Amniotic stem cell (primary cell): ENCODE measurements at regions not wholly inside any gene's neighbourhood (a gene's known extent, or its start where the extent isn't known, plus 50 kb on each side); places are given as distances from the start of the nearest gene placed in this dataset.

Experiments used
- DNase-seq: peaks from one replicate; lab custom pipeline; 2025; lab: John Stamatoyannopoulos, UW

DNA sequence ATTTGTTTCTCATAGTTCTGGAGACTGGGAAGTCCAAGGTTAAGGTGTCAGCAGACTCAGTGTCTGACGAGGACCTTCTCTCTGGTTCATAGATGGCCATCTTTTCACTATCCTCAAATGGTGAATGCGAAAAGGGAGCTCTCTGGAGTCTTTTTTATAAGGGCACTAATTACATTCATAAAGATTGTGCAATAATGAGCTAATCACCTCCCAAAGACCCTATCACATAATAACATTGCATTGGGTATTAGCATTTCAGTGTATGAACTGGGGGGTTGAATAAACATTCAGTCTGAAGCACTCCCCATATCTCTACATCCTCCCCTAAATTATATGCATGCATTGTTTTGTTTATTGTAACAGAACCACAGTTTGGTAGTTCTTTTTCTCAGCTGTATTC, 1086.5 kb downstream of the CDH11 start:
- DNase-seq: no peak

DNA sequence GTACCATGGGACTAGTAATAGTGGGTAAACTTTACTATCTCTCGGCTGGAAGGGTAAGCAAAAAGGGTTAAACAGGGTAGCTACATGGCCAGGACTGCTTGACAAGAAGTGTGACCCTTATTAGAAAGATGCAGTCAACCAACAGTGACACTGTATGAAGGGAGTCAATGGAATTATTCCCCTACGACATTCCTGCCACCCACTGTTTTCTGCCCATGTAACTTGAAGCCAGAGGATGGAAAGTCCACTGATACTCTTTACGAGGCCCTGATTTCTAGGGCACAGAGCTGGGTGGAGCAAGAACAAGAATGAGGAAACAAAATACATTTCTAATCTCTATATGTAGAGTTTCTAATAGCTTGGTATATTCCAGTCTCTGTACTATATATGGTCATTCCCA, 1102.5 kb downstream of the CDH11 start:
- no peak for DNase-seq

DNA sequence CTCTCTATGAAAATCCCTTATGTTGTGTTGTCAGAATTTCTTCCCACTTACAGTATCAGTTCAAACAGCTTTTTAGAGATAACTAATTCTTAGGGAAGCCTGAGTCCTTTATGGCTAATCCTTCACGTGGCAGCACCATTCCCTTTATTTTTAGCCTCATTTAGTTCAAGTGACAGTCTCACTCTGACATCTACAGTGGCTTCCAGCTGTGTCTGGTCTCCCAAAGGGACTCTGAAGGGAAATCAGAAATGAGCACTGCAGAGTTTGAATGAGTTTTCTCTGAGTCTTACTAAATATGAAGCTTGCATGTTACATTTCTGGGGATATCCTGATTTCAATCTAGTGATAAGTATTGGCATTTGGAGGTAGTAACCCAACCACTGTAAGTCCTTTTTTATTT, 1104.1 kb downstream of the CDH11 start:
- no peak for DNase-seq

DNA sequence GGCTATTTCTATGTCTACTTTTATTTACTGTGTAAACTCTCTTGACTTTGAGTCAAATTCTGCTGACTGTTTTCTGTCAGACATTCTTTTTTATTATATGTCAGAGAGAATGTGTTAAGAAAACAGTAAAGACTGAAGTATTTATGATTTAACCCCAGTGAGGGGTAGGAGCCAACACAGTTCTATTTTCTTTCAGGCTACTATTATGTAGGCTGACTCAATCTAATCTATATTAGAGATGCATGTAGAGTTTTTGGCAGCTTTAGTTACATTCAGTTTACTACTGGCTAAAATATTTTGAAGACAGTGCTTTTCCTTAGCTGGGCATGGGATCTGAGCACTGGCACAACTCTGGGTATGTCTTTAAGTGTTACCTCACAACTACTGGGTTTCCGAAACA, 1108.0 kb downstream of the CDH11 start:
- no peak for DNase-seq

DNA sequence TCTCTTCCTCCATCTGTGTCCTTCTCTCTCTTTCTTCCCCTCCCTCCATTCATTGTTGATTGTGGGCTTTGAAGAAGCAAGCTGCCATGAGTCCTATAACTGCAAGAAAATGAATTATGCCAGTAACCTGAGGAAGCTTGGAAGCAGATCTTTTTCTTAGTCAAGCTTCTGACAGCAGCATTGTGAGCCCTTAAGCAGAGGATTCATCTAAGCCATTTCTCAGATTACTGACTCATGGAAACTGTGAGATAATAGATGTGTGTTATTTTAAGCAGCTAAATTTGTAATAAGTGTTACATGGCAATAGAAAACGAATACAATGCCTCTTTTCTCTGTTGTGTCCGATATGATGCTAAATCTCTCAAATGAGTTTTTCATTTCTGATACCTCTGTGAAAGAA, 1109.7 kb downstream of the CDH11 start:
- no peak for DNase-seq

DNA sequence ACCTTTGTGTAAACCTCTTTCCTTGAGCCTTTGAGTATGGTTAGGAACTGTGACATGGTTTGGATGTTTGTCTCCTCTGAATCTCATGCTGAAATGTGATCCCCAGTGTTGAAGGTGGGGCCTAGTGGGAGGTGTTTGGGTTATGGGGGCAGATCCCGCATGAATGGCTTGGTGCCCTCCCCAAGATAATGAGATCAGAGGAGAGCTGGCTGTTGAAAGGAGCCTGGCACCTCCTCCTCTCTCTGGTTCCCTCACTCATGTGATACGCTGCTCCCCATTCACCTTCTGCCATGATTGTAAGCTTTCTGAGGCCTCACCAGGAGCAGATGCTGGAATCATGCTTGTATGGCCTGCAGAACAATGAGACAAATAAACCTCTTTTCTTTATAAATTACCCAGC, 1110.2 kb downstream of the CDH11 start:
- no peak for DNase-seq

DNA sequence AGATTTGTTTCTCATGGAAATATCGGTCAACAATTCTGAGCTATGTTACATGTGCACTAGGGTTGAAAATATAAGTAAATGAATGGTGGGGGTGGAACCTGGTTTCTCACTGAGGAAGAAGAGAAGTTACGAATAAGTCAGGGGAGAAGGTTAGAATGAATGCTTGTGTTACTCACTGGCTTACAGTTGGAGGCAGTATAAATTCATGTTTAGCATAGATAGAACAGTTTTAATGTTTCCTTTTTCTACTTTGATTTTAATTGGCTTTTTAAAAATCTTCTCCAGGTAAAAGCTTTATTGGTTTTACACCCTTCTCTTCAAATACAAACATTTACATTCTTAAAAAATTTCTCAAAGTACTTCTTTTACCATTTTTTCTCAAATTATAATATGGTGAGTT, 1113.7 kb downstream of the CDH11 start:
- no peak for DNase-seq

DNA sequence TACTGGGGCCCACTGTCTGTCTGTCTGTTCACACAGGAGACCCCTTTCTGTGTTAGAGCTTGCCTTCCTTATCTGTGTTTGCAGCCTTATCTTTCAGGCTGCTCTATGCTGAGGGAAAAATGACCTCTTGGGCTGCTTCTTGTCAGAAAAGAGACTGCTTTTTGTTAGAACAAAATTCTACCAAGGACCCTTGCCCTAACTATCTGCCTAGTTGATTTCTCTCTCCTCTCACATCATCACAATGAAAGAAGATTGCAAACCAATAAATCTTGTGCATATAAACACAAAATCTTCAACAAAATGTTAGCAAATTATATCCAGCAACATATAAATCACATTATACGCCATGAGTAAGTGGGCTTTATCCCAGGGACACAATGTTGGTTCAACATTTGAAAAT, 1117.7 kb downstream of the CDH11 start:
- DNase-seq: no peak

DNA sequence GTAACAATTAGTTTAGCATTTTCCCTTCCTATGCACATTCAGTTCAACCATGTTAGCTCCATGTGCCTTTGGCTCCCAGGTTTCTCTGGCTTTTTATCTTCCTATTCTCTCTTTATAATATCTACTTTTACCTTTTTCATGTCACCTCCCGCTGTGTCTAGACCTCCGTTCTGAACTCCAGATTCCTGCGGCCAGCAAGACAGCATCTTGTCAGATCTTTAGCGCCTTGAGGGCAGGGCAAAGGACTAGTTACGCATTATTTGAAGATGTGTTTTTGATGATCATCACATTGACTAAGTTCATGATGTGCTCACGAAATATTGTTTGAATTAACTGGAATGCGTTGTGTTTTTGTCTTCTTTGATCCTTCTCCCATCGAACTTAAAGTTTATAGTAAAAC, 1126.8 kb downstream of the CDH11 start:
- no peak for DNase-seq

DNA sequence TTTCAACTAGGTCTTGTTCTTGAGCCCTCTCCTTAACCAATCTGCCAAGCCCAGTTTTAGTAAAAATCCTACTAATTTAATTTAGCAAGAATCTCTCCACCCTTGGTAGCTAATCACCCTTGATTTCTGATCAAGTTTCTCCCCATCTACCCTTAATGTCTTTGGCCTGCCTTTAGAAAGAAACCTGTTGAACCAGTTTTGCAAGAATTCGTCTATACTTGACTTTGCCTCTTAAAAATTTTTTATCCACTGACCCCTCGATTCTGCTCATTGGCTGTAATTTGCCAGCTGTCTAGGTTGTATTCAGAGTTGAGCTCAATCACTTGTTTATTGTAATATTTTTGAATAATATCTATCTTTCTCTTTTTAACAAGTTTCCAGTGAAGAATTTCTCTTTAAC, 1138.5 kb downstream of the CDH11 start:
- DNase-seq: no peak

DNA sequence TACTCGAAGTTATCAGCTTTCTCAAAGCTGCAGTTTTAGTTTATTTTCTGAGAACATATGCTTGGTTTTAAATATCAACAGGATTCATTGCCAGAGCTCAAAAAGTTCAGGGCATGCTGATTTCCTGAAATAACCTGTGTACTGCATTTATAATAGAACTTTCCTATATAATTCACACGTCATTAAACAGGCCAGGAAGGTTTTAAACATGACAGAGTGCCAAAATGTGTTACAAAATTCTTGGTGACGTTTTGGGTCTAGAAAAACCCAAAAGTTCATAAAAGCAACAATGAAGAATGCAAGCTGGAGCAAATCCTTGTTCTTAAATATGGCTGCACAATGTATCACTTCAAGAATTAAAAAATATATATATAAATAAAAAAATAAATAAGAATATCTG, 1139.1 kb downstream of the CDH11 start:
- no peak for DNase-seq

DNA sequence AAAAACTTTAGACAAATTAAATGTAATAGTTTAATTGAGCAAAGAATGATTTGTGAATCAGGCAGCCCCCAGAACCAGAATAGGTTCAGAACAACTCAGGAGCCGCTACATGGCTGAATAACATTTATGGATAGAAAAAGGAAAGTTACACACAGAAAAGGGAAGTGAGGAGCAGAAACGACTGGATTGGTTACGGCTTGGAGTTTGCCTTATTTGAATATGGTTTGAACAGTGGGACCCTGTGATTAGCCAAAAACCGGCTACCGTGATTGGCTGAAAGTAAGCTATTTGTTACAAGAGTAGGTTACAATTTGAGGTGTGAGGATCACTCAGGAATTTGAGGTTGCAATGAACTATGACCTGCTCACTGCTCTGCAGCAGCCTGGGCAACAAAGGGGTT, 1139.8 kb downstream of the CDH11 start:
- no peak for DNase-seq

DNA sequence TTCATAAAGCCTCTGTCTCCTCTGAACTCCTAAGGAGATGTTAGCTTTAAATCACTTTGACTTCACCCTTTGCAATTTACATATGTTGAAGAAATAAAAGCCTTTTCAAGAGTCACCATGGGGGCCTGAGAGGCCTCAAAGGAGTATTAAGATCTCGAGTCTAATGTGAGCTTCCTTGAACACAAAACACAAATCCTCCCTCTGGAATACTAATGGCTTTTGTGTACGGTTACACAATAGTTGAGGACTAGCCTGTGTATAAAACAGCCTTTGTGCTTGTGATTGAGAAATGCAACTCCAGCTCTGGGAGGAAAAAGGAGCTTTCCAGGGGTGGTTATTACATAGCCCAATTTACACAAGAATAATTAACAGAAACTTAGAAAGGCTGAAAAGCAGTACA, 1140.2 kb downstream of the CDH11 start:
- no peak for DNase-seq

DNA sequence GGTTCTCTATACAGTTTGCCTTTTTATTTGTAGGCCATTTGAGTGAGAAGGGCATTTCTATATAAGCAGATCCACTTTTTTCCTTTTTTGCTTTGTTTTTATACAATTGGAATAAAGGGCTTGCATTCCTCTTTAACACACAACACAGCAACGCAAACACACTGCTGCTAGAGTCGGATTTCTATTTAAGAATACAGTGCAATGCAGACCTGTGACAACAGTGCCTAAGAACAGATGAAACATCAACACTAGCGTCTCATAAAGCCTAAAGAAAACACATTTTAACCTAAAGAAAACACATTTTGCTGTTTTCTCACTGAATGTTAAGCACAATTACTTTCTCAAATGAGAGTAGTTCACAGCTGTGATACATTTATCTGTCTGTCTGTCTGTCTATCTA, 1141.1 kb downstream of the CDH11 start:
- DNase-seq: no peak

DNA sequence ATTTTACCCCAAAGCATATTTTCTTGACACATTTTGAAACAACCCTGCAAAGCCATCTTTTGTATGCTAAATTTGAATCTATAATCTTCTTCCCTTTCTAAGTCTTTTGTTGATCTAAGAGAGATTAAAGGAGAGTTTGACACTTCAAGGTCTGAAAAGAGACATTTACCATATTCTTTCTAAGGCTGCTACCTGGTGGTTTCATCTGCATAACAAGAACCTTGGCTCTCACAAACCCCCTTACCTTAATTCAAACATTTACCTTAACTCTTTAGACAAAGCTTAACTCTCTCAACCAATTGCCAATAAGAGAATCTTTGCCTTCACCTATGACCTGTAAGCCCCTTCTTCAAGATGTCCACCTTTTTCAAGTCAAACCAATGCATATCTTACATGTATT, 1143.6 kb downstream of the CDH11 start:
- DNase-seq: no peak

DNA sequence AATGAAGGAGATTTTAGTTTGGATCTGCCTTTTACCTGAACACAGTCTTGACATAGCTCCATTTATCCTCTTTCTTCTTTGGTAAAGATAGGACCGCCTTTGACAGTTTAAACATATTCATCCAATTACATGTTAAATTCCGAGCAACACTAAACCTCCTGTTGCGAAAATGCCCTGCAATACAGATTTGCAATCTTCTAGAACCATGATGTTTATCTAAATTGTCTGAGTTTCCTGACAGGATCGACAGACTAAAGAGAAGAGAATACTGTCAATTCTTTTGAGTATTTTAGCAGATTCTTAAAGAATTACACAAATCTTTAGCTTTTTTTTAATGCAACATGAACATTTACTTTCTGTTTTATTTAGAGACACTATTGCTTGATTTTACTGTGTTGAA, 1145.5 kb downstream of the CDH11 start:
- DNase-seq: no peak

DNA sequence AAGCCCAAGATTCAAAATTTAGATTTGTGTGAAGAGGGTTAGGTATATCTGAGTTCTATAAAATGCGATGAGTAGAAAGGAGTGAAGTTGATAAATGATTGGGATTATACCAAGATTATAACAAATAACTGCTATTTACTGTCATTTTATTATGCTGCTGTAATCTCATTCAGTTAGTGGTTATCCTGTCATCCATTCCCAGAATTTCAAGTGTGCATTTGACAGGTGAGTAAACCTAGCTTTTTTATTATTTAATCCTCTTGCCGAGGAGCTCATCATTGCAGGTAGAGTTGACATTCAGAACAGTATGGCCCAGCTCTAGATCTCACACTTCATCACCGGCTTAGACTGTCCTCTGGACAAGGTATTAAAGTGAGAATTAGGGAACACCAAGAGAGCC, 1146.2 kb downstream of the CDH11 start:
- DNase-seq: no peak

DNA sequence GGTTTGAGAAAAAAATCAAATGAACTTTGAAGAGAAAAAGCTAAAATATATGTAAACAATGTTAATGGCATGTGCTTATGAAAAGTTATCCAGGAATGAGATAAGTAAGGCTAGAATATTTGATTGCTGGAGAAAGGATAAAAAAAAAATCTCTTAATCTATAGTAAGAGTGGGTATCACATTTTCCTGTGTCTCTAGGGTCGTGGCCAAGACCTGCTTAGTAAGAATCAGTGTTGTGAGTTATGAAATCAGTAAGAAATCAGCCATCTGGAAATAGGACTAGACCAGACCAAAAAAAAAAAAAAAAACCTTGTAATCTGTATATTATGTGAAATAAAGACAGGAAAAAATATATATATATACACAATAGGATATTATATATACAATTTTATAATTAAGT, 1153.9 kb downstream of the CDH11 start:
- no peak for DNase-seq

DNA sequence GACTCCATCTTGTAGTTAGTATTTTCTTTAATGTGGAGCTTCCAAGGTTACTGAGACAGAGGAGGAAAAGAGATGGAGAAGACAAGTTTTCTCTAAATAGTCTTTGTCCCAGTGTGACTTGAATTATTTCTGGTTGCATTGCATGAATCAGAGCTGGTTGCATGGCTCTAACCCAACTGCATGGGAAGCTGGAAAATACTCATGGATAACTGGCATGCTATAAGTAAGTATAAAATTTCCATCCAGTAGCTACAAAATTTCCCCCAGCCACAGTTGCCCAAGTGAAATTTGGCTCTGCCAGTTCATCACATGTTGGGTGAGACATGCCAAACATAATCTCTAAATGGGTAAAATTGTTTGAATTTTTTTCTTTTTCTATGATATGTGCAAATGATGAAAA, 1161.5 kb downstream of the CDH11 start:
- no peak for DNase-seq

DNA sequence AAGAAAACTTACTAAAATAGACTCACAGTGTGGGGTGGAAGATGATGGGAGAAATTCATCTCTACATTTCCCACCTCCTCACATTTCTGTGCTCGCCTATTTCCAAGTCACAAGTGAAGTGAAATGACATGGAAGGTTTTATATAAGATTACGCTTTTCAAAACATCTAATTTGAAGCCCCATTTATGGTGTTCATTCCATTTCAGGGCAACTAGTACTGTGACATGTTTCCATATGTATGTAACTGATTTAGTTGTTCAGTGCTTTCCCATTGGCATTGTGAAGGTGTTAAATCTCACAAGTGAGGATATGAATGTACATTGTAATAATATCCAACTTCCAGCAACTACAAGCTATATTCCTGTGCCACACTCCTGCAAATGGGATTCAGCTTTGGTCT, 1174.8 kb downstream of the CDH11 start:
- DNase-seq: no peak

DNA sequence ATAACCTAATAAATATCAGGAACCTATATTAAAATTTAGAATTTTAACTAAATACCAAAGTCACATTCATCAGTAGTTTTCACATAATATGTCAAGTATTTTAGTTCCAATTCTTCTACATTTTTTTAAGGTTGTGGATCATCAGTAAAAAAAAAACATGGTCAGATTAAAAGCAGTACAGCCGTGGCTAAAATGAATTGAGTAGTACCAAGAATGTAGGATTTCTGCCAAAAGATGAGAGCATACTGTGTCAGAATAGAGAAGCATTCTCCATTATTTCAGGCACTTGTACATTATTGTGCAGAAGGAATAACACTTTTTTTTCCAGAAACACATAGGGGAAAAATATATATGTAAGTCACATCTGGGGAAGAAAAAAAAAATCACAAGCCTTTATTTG, 1176.1 kb downstream of the CDH11 start:
- no peak for DNase-seq

DNA sequence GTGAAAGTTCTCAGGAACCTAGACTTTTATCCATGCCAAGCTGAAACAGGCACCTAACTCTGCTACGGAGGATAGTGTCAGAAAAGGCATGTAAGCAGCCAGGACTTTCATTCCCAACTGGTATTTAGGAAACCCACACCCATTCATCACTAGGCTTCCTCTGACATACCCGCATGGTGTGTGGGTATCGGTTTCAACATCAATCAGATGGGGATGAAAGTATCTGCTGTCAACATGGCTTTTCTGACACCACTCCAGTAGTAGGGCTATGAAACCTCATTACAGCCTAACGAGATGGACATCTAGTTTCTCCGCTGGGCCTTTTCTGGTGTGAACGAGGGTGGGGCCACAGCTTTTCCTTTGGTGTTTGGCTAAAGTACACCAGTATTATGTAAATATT, 1178.3 kb downstream of the CDH11 start:
- DNase-seq: no peak

DNA sequence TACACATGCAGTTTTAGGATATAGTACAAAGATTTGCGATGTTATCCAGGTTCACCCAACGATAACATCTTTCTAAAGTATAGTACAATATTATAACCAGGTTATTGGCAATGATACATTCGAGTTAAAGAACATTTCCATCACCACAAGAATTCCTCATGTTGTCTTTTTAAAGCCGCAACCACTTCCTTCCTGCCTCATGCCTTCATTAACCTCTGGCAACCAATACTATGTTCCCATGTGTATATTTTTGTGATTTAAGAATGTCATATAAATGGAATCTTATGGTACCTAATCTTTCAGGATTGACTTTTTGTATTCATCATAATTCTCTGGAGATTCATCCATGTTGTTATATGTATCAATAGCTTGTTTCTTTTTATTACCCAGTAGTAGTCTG, 1183.2 kb downstream of the CDH11 start:
- no peak for DNase-seq

DNA sequence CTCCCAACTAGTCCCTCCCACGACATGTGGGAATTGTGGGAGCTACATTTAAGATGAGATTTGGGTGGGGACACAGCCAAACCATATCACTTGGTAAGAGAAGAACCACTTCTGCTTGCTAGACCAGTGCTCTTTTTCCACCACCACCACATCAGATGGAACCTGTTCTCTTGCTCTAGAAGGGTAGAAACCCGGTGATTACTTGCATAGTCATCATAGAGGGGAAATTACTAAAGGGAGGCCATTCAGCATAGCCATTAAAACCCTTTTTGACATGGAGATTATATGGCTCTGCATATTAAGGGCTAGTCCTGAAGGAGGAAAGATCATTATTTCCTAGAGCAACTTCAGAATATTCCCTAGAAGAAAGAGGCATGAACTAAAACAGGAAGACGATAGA, 1188.0 kb downstream of the CDH11 start:
- DNase-seq: no peak

DNA sequence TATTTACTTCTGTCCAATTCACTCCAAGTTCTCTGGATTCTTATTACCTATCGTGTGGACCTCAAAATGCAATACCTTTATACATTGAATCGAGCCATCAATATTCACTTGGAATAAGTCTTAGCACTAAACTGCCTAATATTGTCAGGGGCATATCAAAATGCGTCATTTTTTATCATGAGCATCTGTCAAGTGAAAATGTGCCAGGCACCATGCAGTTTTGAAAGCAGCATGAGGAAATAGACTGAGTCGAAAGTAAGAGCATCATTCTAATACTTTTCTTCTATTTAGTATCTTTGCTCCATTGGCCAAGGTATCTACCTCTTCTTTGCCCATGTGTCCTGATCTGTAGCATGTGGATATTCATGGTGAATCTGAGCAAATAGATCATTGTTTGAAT, 1193.4 kb downstream of the CDH11 start:
- no peak for DNase-seq
